IMR-90 (cell line): ENCODE measurements at regions not wholly inside any gene's neighbourhood (a gene's known extent, or its start where the extent isn't known, plus 50 kb on each side); places are given as distances from the start of the nearest gene placed in this dataset.

Experiments used
- ATAC-seq: fragments of 200-7000 bp; cut with Tn5 transposase; 2 replicates; pipeline ENCODE4 v1.9.1; 2020; ENCODE audit warnings: low read depth, mild to moderate bottlenecking, moderate library complexity
- BruUV-seq: library from RNA; stranded (reverse); fragments of 400-500 nt; replicated peaks from 2 replicates; lab custom pipeline; 2021; lab: Mats Ljungman, UMichigan
- CTCF ChIA-PET: fragments of 300-600 bp; formaldehyde crosslinking; extraction: SDS; loops from one replicate; lab custom pipeline; 2021; ENCODE audit warnings: antibody characterized with exemption; lab: Yijun Ruan, JAX
- POLR2A ChIA-PET: fragments of 300-600 bp; sonication (Branson Sonifier 250); formaldehyde crosslinking; loops from one replicate; lab custom pipeline; 2022; ENCODE audit warnings: antibody characterized with exemption; ENCODE audit not compliant: unreplicated experiment; lab: Charles Lee
- DNase-seq: peaks from one replicate; pipeline ENCODE4 v3.0.0; 2013
- H2AFZ ChIP-seq: replicated peaks from 2 replicates; pipeline ENCODE3; 2013; ENCODE audit warnings: low read length, mild to moderate bottlenecking; ENCODE audit not compliant: poor library complexity
- H2AK5ac ChIP-seq: 2 replicates; pipeline ENCODE4 v1.6.1; 2013; ENCODE audit warnings: low read depth, low read length, inconsistent platforms
- H2AK9ac ChIP-seq: replicated peaks from 2 replicates; pipeline ENCODE3; 2013; ENCODE audit warnings: mild to moderate bottlenecking, low read depth, low read length, moderate library complexity; ENCODE audit not compliant: poor library complexity
- H2BK120ac ChIP-seq: 2 replicates; pipeline ENCODE4 v1.6.1; 2013; ENCODE audit warnings: low read depth, low read length, inconsistent platforms
- H2BK15ac ChIP-seq: 3 replicates; pipeline ENCODE4 v1.6.1; 2013; ENCODE audit warnings: low read depth, low read length, inconsistent platforms
- H2BK20ac ChIP-seq: 2 replicates; pipeline ENCODE4 v1.6.1; 2013; ENCODE audit warnings: low read depth, mild to moderate bottlenecking, inconsistent platforms, low read length, moderate library complexity
- H2BK5ac ChIP-seq: 2 replicates; pipeline ENCODE4 v1.6.1; 2013; ENCODE audit warnings: mild to moderate bottlenecking, low read depth, low read length, inconsistent platforms; ENCODE audit not compliant: poor library complexity, severe bottlenecking
- H3K14ac ChIP-seq: replicated peaks from 2 replicates; pipeline ENCODE4 v1.6.1; 2013; ENCODE audit warnings: low read depth, low read length, inconsistent platforms
- H3K18ac ChIP-seq: 2 replicates; pipeline ENCODE4 v1.6.1; 2013; ENCODE audit warnings: low read depth, low read length, control low read depth
- H3K23ac ChIP-seq: 2 replicates; pipeline ENCODE4 v1.6.1; 2013; ENCODE audit warnings: low read depth, low read length, inconsistent platforms
- H3K27ac ChIP-seq: 2 replicates; pipeline ENCODE4 v1.5.1; 2013; ENCODE audit warnings: mild to moderate bottlenecking, control low read depth, low read length; ENCODE audit not compliant: insufficient read depth
- H3K27me3 ChIP-seq: 2 replicates; pipeline ENCODE4 v1.6.1; 2013; ENCODE audit warnings: low read length; ENCODE audit not compliant: control insufficient read depth, insufficient read depth
- H3K36me3 ChIP-seq: 2 replicates; pipeline ENCODE4 v1.6.1; 2013; ENCODE audit warnings: low read length, mixed read lengths; ENCODE audit not compliant: control insufficient read depth, insufficient read depth
- H3K4ac ChIP-seq: 2 replicates; pipeline ENCODE4 v1.6.1; 2013; ENCODE audit warnings: low read depth, low read length, inconsistent platforms
- H3K4me1 ChIP-seq: 2 replicates; pipeline ENCODE4 v1.6.1; 2013; ENCODE audit warnings: low read length, mixed read lengths; ENCODE audit not compliant: control insufficient read depth, insufficient read depth
- H3K4me2 ChIP-seq: 2 replicates; pipeline ENCODE4 v1.6.1; 2013; ENCODE audit warnings: low read depth, mild to moderate bottlenecking, control low read depth, low read length, moderate library complexity
- H3K4me3 ChIP-seq: 2 replicates; pipeline ENCODE4 v1.5.1; 2013; ENCODE audit warnings: low read depth, mild to moderate bottlenecking, control low read depth, low read length, moderate library complexity; ENCODE audit not compliant: insufficient read depth
- H3K56ac ChIP-seq: 2 replicates; pipeline ENCODE4 v1.6.1; 2013; ENCODE audit warnings: low read length, inconsistent platforms; ENCODE audit not compliant: insufficient read depth; ENCODE audit errors: extremely low read depth
- H3K79me1 ChIP-seq, 2 experiments: 2 replicates each; pipeline ENCODE4 v1.6.1; 2013; ENCODE audit warnings: low read length in 2 of 2, inconsistent platforms in 1 of 2, low read depth in 1 of 2
- H3K9ac ChIP-seq: 2 replicates; pipeline ENCODE4 v1.6.1; 2013; ENCODE audit warnings: low read depth, low read length, control low read depth
- H3K9me1 ChIP-seq: 2 replicates; pipeline ENCODE4 v1.6.1; 2013; ENCODE audit warnings: low read length, inconsistent platforms; ENCODE audit not compliant: insufficient read depth
- H3K9me3 ChIP-seq: 2 replicates; pipeline ENCODE4 v1.6.1; 2013; ENCODE audit warnings: low read length; ENCODE audit not compliant: control insufficient read depth, insufficient read depth
- H4K20me1 ChIP-seq: 2 replicates; pipeline ENCODE4 v1.6.1; 2013; ENCODE audit warnings: low read length, inconsistent platforms; ENCODE audit not compliant: insufficient read depth
- H4K5ac ChIP-seq: 2 replicates; pipeline ENCODE4 v1.6.1; 2013; ENCODE audit warnings: mild to moderate bottlenecking, low read depth, low read length, control low read depth
- H4K8ac ChIP-seq, 2 experiments: 2 replicates each; pipeline ENCODE4 v1.6.1; 2013; ENCODE audit warnings: low read depth in 2 of 2, low read length in 2 of 2, control low read depth in 1 of 2, inconsistent platforms in 1 of 2
- H4K91ac ChIP-seq: 2 replicates; pipeline ENCODE4 v1.6.1; 2013; ENCODE audit warnings: low read depth, low read length, inconsistent platforms; ENCODE audit not compliant: insufficient read depth
- BHLHE40 ChIP-seq: fragments of 150-350 bp; IDR thresholded peaks from 2 replicates; pipeline ENCODE4 v1.6.1; 2016; ENCODE audit warnings: mild to moderate bottlenecking, low read depth, low read length
- CEBPB ChIP-seq: IDR thresholded peaks from 2 replicates; pipeline ENCODE4 v1.6.1; 2012; ENCODE audit warnings: low read depth, low read length, improper control_type of control experiment
- CHD1 ChIP-seq: IDR thresholded peaks from 2 replicates; pipeline ENCODE4 v1.6.1; 2012; ENCODE audit warnings: low read depth, low read length, improper control_type of control experiment
- ELK1 ChIP-seq: fragments of 150-350 bp; IDR thresholded peaks from 2 replicates; pipeline ENCODE4 v1.6.1; 2016; ENCODE audit warnings: low read depth, mild to moderate bottlenecking, low read length, moderate library complexity, borderline replicate concordance
- FOS ChIP-seq: fragments of 150-350 bp; IDR thresholded peaks from 2 replicates; pipeline ENCODE4 v1.6.1; 2016; ENCODE audit warnings: low read depth, low read length
- MAFK ChIP-seq: IDR thresholded peaks from 2 replicates; pipeline ENCODE4 v1.6.1; 2012; ENCODE audit warnings: low read depth, low read length, improper control_type of control experiment
- MAZ ChIP-seq: IDR thresholded peaks from 2 replicates; pipeline ENCODE4 v1.6.1; 2012; ENCODE audit warnings: low read depth, mild to moderate bottlenecking, low read length, improper control_type of control experiment, moderate library complexity, borderline replicate concordance
- MXI1 ChIP-seq: IDR thresholded peaks from 2 replicates; pipeline ENCODE4 v1.6.1; 2012; ENCODE audit warnings: low read depth, mild to moderate bottlenecking, low read length, moderate library complexity, borderline replicate concordance
- NFE2L2 ChIP-seq: fragments of 150-350 bp; IDR thresholded peaks from 2 replicates; pipeline ENCODE4 v1.6.1; 2016; ENCODE audit warnings: low read depth, mild to moderate bottlenecking, low read length
- POLR2A ChIP-seq: IDR thresholded peaks from 2 replicates; pipeline ENCODE4 v1.6.1; 2012; ENCODE audit warnings: mild to moderate bottlenecking, low read depth, low read length
- RCOR1 ChIP-seq: IDR thresholded peaks from 2 replicates; pipeline ENCODE4 v1.6.1; 2012; ENCODE audit warnings: mild to moderate bottlenecking, low read length, improper control_type of control experiment; ENCODE audit not compliant: insufficient replicate concordance
- RFX5 ChIP-seq: IDR thresholded peaks from 2 replicates; pipeline ENCODE4 v1.8.0; 2012; ENCODE audit warnings: low read depth, mild to moderate bottlenecking, low read length, moderate library complexity
- SMC3 ChIP-seq: fragments of 150-350 bp; IDR thresholded peaks from 2 replicates; pipeline ENCODE4 v1.6.1; 2016; ENCODE audit warnings: low read depth, mild to moderate bottlenecking, antibody characterized with exemption, low read length, moderate library complexity
- WGBS, 2 experiments: methylation state at CpG; one replicate each; pipeline versions ENCODE4 v1.1.5 to v1.1.7; 2013; ENCODE audit warnings: missing lambda C conversion rate in 2 of 2; ENCODE audit not compliant: insufficient read length in 1 of 2; ENCODE audit errors: extremely low coverage in 2 of 2; 5-methylcytosine and 5-hydroxymethylcytosine counted together
- dilution Hi-C: fragments of 300-500 bp; cut with HindIII; formaldehyde crosslinking; loops from one replicate; pipeline ENCODE4 v1.14.3; 2018; ENCODE audit warnings: low sequenced_read_pairs; ENCODE audit not compliant: unreplicated experiment
- in situ Hi-C: fragments of 300-500 bp; cut with MboI; formaldehyde crosslinking; loops from 3 replicates; pipeline ENCODE4 v1.14.3; 2019; ENCODE audit warnings: low sequenced_read_pairs, inconsistent platforms, mixed read lengths
- intact Hi-C: fragments of 100-400 bp; cut with micrococcal nuclease; formaldehyde crosslinking; loops from 2 replicates; pipeline ENCODE4 v1.10.0; 2022
- TF ChIP-seq, protein P1 (sequence below): conservative IDR thresholded peaks from 2 replicates; pipeline ENCODE4 v1.5.1; 2012; ENCODE audit warnings: mild to moderate bottlenecking, low read depth, low read length, improper control_type of control experiment

DNA sequence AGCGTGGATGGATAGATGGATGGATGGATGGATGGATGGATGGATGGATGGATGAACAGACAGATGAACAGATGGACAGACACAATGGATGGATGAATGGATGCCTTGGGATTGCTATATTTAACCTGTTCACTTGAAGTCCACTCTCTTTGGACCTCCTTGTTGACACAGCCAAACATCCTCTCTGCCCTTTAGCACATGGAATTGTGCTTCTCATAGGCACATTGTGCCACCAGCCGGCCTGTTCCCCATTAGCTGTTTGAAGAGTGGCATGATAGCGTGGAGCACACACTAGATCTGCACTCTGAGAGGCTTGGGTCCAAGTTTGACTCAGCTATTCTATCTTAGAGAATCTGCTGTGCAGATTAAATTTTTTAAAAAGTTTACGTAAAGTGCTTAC is 56.9 kb upstream of the GSC start:
- Histone ChIP-seq H3K4me3 (no peak overlapping the region), H4K91ac (no peak overlapping the region), H3K9ac (no peak overlapping the region), H2BK15ac (no peak overlapping the region), H3K4me1 (no peaks in the 10 kb centered on the region), H2BK5ac (no peak overlapping the region), H4K20me1 (no peaks in the 10 kb centered on the region), H4K5ac (no peak overlapping the region), H2AFZ (no peak overlapping the region), H2AK9ac (no peak overlapping the region), H3K4me2 (no peak overlapping the region), H3K9me1 (no peaks in the 10 kb centered on the region), H2BK120ac (no peak overlapping the region), H3K56ac (no peak overlapping the region), H3K36me3 (no peaks in the 10 kb centered on the region), H3K23ac (no peak overlapping the region), H3K14ac (no peak overlapping the region), H3K27ac (no peak overlapping the region), H3K79me1 (no peaks in the 10 kb centered on the region), H3K18ac (no peak overlapping the region), H3K4ac (no peak overlapping the region), H4K8ac (no peak overlapping the region), H3K9me3 (peaks cover 11% of the 10 kb centered on the region), H3K27me3 (no peaks in the 10 kb centered on the region), H2BK20ac (no peak overlapping the region), H2AK5ac (no peak overlapping the region)
- TF ChIP-seq CEBPB (no peak), RFX5 (no peak), FOS (no peak), CHD1 (no peak), ELK1 (no peak), BHLHE40 (no peak), MAZ (no peak), RCOR1 (no peak), SMC3 (no peak), POLR2A (no peak), MAFK (no peak), NFE2L2 (no peak), MXI1 (no peak)
- TF ChIP-seq, protein P1, sequence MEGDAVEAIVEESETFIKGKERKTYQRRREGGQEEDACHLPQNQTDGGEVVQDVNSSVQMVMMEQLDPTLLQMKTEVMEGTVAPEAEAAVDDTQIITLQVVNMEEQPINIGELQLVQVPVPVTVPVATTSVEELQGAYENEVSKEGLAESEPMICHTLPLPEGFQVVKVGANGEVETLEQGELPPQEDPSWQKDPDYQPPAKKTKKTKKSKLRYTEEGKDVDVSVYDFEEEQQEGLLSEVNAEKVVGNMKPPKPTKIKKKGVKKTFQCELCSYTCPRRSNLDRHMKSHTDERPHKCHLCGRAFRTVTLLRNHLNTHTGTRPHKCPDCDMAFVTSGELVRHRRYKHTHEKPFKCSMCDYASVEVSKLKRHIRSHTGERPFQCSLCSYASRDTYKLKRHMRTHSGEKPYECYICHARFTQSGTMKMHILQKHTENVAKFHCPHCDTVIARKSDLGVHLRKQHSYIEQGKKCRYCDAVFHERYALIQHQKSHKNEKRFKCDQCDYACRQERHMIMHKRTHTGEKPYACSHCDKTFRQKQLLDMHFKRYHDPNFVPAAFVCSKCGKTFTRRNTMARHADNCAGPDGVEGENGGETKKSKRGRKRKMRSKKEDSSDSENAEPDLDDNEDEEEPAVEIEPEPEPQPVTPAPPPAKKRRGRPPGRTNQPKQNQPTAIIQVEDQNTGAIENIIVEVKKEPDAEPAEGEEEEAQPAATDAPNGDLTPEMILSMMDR: no peak
- in situ Hi-C loops (no loop called here), intact Hi-C loops (no loop called here), dilution Hi-C loops (no loop called here)
- 59 to 100% methylated on average over 1 to 2 of the region's 4 CpGs for WGBS, 2 experiments
- ChIA-PET POLR2A (no interaction called here), CTCF (no interaction called here)
- no peak for ATAC-seq
- no TSS peak for BruUV-seq
- no peak for DNase-seq
